DND-41 (cell line): ENCODE measurements at regions not wholly inside any gene's neighbourhood (a gene's known extent, or its start where the extent isn't known, plus 50 kb on each side); places are given as distances from the start of the nearest gene placed in this dataset.

Source experiments
- EZH2 ChIP-seq: IDR thresholded peaks from 3 replicates; pipeline ENCODE4 v1.6.1; 2012; ENCODE audit warnings: borderline replicate concordance, low read depth, mild to moderate bottlenecking, moderate library complexity, low read length, inconsistent platforms; ENCODE audit not compliant: severe bottlenecking
- TF ChIP-seq, protein P1 (sequence below): IDR thresholded peaks from 2 replicates; pipeline ENCODE4 v1.5.1; 2012; ENCODE audit warnings: borderline replicate concordance, low read length, moderate library complexity, mild to moderate bottlenecking; ENCODE audit not compliant: poor library complexity, severe bottlenecking; ENCODE audit errors: extremely low read depth

GRCh38 chr7:156363751-156364150, 276.8 kb upstream of the RNF32 start:
- TF ChIP-seq EZH2 = no peak
- TF ChIP-seq, protein P1, sequence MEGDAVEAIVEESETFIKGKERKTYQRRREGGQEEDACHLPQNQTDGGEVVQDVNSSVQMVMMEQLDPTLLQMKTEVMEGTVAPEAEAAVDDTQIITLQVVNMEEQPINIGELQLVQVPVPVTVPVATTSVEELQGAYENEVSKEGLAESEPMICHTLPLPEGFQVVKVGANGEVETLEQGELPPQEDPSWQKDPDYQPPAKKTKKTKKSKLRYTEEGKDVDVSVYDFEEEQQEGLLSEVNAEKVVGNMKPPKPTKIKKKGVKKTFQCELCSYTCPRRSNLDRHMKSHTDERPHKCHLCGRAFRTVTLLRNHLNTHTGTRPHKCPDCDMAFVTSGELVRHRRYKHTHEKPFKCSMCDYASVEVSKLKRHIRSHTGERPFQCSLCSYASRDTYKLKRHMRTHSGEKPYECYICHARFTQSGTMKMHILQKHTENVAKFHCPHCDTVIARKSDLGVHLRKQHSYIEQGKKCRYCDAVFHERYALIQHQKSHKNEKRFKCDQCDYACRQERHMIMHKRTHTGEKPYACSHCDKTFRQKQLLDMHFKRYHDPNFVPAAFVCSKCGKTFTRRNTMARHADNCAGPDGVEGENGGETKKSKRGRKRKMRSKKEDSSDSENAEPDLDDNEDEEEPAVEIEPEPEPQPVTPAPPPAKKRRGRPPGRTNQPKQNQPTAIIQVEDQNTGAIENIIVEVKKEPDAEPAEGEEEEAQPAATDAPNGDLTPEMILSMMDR = no peak
